ENCODE measurements at regions not wholly inside any gene's neighbourhood (a gene's known extent, or its start where the extent isn't known, plus 50 kb on each side); places are given as distances from the start of the nearest gene placed in this dataset.

GRCh38 chr10:129057856-129058663 lies 409.0 kb upstream of the MGMT start:
- no peaks in the 10 kb centered on the region for H3K9me3 ChIP-seq (ENCODE audit: low read length)
- H3K79me2 ChIP-seq (replicated peaks; ENCODE audit: insufficient read depth, low read length), result no peaks in the 10 kb centered on the region
- no peaks in the 10 kb centered on the region for H3K27me3 ChIP-seq (ENCODE audit: insufficient read depth, low read depth, low read length)
- H3F3A ChIP-seq (ENCODE audit: insufficient read depth, low read length, poor library complexity, severe bottlenecking), result no peaks in the 10 kb centered on the region
- H3K27ac ChIP-seq (ENCODE audit: low read length), result no peak overlapping the region
- no peak overlapping the region for H3K4me2 ChIP-seq (ENCODE audit: low read length)
- no peaks in the 10 kb centered on the region for H3K9me2 ChIP-seq (ENCODE audit: insufficient read depth, low read length)
- no peaks in the 10 kb centered on the region for H4K20me1 ChIP-seq (ENCODE audit: insufficient read depth)
- no peaks in the 10 kb centered on the region for H3K36me3 ChIP-seq (ENCODE audit: insufficient read depth, low read length)
- no peak for TF ChIP-seq RAD21 (conservative IDR thresholded peaks at IDR 0.05)
- no peak for TF ChIP-seq EZH2 (IDR thresholded peaks at IDR 0.05; ENCODE audit: borderline replicate concordance, insufficient read depth, low read length, poor library complexity, severe bottlenecking)
- TF ChIP-seq MXI1 (conservative IDR thresholded peaks at IDR 0.05; ENCODE audit: poor library complexity, severe bottlenecking), result no peak
- H2AFZ ChIP-seq (ENCODE audit: low read depth, low read length), result no peak overlapping the region
- H3K4me3 ChIP-seq (ENCODE audit: low read length), result no peak overlapping the region
- H3K9ac ChIP-seq (ENCODE audit: low read length), result no peak overlapping the region

- Histone ChIP-seq H4K20me1 (ENCODE audit: insufficient read depth) (no peaks in the 10 kb centered on the region), H2AFZ (ENCODE audit: low read depth, low read length) (no peak overlapping the region), H3K4me2 (ENCODE audit: low read length) (no peak overlapping the region), H3K36me3 (ENCODE audit: insufficient read depth, low read length) (no peaks in the 10 kb centered on the region), H3K9me3 (ENCODE audit: low read length) (no peaks in the 10 kb centered on the region), H3K9me2 (ENCODE audit: insufficient read depth, low read length) (no peaks in the 10 kb centered on the region), H3F3A (ENCODE audit: insufficient read depth, low read length, poor library complexity, severe bottlenecking) (no peaks in the 10 kb centered on the region), H3K27me3 (ENCODE audit: insufficient read depth, low read depth, low read length) (no peaks in the 10 kb centered on the region), H3K79me2 (replicated peaks; ENCODE audit: insufficient read depth, low read length) (no peaks in the 10 kb centered on the region), H3K9ac (ENCODE audit: low read length) (no peak overlapping the region), H3K4me3 (ENCODE audit: low read length) (no peak overlapping the region), H3K27ac (ENCODE audit: low read length) (no peak overlapping the region)
- TF ChIP-seq CTCF (IDR thresholded peaks at IDR 0.05; ENCODE audit: poor library complexity, severe bottlenecking) (no peak), REST (IDR thresholded peaks at IDR 0.05; ENCODE audit: borderline replicate concordance) (no peak), TAF1 (IDR thresholded peaks at IDR 0.05; ENCODE audit: low read depth) (no peak), SMC3 (conservative IDR thresholded peaks at IDR 0.05; ENCODE audit: poor library complexity) (no peak), RAD21 (conservative IDR thresholded peaks at IDR 0.05) (no peak), EZH2 (IDR thresholded peaks at IDR 0.05; ENCODE audit: borderline replicate concordance, insufficient read depth, low read length, poor library complexity, severe bottlenecking) (no peak), MXI1 (conservative IDR thresholded peaks at IDR 0.05; ENCODE audit: poor library complexity, severe bottlenecking) (no peak), POLR2AphosphoS5 (IDR thresholded peaks at IDR 0.05) (no peak), EP300 (conservative IDR thresholded peaks at IDR 0.05; ENCODE audit: poor library complexity, severe bottlenecking) (no peak)
Measured at GRCh38 chr10:129058664-129059155, 408.3 kb upstream of the MGMT start.
